Vagina (tissue), 2 donors: ENCODE measurements at regions not wholly inside any gene's neighbourhood (a gene's known extent, or its start where the extent isn't known, plus 50 kb on each side); places are given as distances from the start of the nearest gene placed in this dataset.

Source experiments
- DNase-seq, 2 donors: peaks; one replicate each; pipeline ENCODE4 v3.0.0-alpha.2; 2017; ENCODE audit errors: extremely low spot score in 2 of 2
- H3K27ac ChIP-seq: fragments of 200-600 bp; sonication (generic); one replicate; pipeline ENCODE4 v1.5.1; 2019
- H3K27me3 ChIP-seq: fragments of 200-600 bp; sonication (generic); one replicate; pipeline ENCODE4 v1.5.1; 2019
- H3K36me3 ChIP-seq, 2 donors: fragments of 200-600 bp; sonication (generic); one replicate each; pipeline ENCODE4 v1.5.1; 2017 to 2019
- H3K4me1 ChIP-seq: fragments of 200-600 bp; sonication (generic); one replicate; pipeline ENCODE4 v1.5.1; 2019
- H3K4me3 ChIP-seq, 2 donors: fragments of 200-600 bp; sonication (generic); 1 replicate in 1 of 2; 2 replicates in 1 of 2; pipeline ENCODE4 v1.5.1; 2016 to 2019
- H3K9me3 ChIP-seq: fragments of 200-600 bp; sonication (generic); one replicate; pipeline ENCODE4 v1.5.1; 2019
- CTCF ChIP-seq, 3 experiments: fragments of 450-650 bp in 2 of 3; fragments of 200-600 bp in 1 of 3; sonication (generic) in 1 of 3; IDR thresholded peaks; one replicate each; pipeline ENCODE4 v1.5.1; 2017 to 2019; ENCODE audit warnings: antibody characterized with exemption in 3 of 3, mild to moderate bottlenecking in 2 of 3, moderate library complexity in 2 of 3
- POLR2A ChIP-seq, 2 donors: fragments of 450-650 bp; IDR thresholded peaks; one replicate each; pipeline ENCODE4 v1.6.1; 2017; ENCODE audit warnings: antibody characterized with exemption in 2 of 2, mild to moderate bottlenecking in 2 of 2, moderate library complexity in 2 of 2
- POLR2AphosphoS5 ChIP-seq, 2 donors: sonication (generic); formaldehyde crosslinking; IDR thresholded peaks; one replicate each; pipeline ENCODE4 v1.9.0; 2017; ENCODE audit warnings: antibody characterized with exemption in 2 of 2, mild to moderate bottlenecking in 2 of 2, low read depth in 1 of 2; ENCODE audit not compliant: insufficient read depth in 1 of 2
- intact Hi-C: fragments of 100-400 bp; cut with DNase I; formaldehyde crosslinking; loops from one replicate; pipeline ENCODE4 v1.15.1; 2023

DNA sequence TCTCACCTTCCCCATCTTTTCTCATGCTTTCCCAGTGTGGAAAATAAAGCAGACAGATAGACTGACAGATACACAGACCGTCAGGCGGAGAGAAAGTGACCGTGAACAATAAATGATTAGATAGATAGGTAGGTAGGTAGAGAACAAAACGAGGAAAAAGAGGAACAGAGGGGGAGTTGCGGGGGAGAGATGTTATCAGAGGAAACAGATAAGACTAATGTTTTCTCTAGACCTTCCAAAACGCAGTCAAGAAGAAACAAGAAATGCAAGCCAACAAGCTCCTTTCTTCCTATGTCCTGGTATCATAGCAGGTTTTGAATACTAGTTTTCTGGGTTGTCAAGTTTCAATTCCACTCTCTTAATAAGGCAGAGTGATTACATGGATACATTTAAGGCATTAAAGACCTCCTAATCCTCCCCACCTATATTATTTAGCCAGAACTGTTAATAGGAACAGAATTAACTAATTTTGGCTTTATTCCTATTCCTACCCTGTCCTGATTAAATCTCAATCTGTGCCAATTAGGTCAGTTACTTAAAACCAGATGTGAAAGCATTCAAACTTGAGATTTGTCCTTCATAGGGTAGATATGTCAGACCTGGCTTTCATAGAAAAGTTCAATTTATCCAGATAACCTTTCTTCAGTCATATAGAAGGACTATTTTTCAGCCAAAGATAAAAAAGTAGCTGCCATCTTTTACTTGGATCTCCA is 89.0 kb upstream of the PTPRR start:
- intact Hi-C loops = no loop called here
- H3K4me1 ChIP-seq = no peaks in the 10 kb centered on the region

GRCh38 chr12:71008616-71009015 is 88.1 kb upstream of the PTPRR start:
- intact Hi-C loops = no loop called here
- Histone ChIP-seq H3K9me3 (no peaks in the 10 kb centered on the region), H3K27me3 (no peaks in the 10 kb centered on the region), H3K27ac (no peak overlapping the region), H3K4me1 (no peaks in the 10 kb centered on the region), H3K36me3 (no peaks in the 10 kb centered on the region), H3K4me3 (no peak overlapping the region)
- DNase-seq = no peak
- TF ChIP-seq POLR2AphosphoS5 (IDR thresholded peaks at IDR 0.05; ENCODE audit: insufficient read depth in 1 of 2, low read depth in 1 of 2) (no peak), CTCF (IDR thresholded peaks at IDR 0.05) (no peak), POLR2A (IDR thresholded peaks at IDR 0.05) (no peak)

More for the DNA sequence above, 89.0 kb upstream of the PTPRR start:
- H3K27me3 ChIP-seq = no peaks in the 10 kb centered on the region
- no peaks in the 10 kb centered on the region for H3K9me3 ChIP-seq
- no peak for DNase-seq
- TF ChIP-seq CTCF (IDR thresholded peaks at IDR 0.05) (no peak), POLR2A (IDR thresholded peaks at IDR 0.05) (no peak), POLR2AphosphoS5 (IDR thresholded peaks at IDR 0.05; ENCODE audit: insufficient read depth in 1 of 2, low read depth in 1 of 2) (no peak)
- H3K27ac ChIP-seq = no peak overlapping the region
- H3K36me3 ChIP-seq = no peaks in the 10 kb centered on the region
- H3K4me3 ChIP-seq = no peak overlapping the region

DNA sequence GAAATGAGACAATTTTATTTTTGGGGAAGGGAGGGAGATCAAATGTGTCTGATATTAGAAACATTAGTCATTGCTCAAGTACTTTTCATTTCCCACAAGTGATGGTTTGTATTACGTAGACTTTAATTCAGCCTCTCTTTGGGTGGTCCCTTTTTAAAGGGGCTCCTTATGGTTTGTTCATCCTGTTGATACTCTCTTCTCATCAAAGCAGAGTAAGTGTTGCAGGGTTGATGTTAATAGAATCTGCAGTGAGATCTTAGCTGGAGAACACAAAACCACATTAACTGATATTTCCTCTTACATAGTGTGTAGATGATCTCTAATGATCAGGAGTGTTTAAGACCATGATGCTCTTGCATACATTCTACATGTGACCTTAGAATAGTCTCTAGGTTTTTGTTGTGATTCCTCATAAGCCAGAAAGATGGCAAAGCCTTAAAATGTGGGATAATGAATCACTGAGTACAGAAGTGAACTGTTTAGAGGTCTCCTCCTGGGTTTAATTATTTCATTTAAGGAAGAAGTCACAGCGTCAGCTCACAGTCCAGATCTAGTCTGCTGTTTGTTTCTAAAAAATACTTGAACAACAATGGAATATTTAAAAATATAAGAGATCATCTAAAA is 87.4 kb upstream of the PTPRR start:
- H3K4me1 ChIP-seq = no peaks in the 10 kb centered on the region

DNA sequence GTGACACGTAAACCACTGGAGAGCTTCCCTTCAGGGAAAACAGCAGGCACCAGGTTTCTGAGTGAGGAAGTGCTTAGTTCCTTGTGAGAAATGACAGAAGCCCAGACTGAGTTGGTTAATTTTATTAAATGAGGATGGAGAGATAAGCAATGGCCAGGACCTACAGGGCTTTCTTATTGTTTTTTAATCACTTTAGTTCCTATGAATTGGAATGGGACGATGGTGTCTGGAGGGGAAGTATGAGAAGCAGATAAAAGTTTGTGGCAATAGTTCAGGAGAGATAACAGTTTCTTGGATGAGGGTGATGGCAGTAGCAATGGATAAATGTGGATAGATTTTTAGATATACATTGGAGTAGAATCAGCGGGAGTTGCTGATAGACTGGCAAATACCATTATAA is 86.5 kb upstream of the PTPRR start:
- no peaks in the 10 kb centered on the region for H3K4me1 ChIP-seq
- no peak overlapping the region for H3K4me3 ChIP-seq
- no peaks in the 10 kb centered on the region for H3K27me3 ChIP-seq
- no peaks in the 10 kb centered on the region for H3K36me3 ChIP-seq
- H3K9me3 ChIP-seq = no peaks in the 10 kb centered on the region
- no peak overlapping the region for H3K27ac ChIP-seq
- TF ChIP-seq CTCF (IDR thresholded peaks at IDR 0.05) = no peak
- no peak for TF ChIP-seq POLR2AphosphoS5 (IDR thresholded peaks at IDR 0.05; ENCODE audit: insufficient read depth in 1 of 2, low read depth in 1 of 2)
- TF ChIP-seq POLR2A (IDR thresholded peaks at IDR 0.05) = no peak
- intact Hi-C loops = no loop called here
- DNase-seq = no peak

More for the DNA sequence above, 87.4 kb upstream of the PTPRR start:
- H3K27me3 ChIP-seq = no peaks in the 10 kb centered on the region
- DNase-seq = no peak
- no peak overlapping the region for H3K27ac ChIP-seq
- intact Hi-C loops = no loop called here
- H3K9me3 ChIP-seq = no peaks in the 10 kb centered on the region
- H3K4me3 ChIP-seq = no peak overlapping the region
- H3K36me3 ChIP-seq = no peaks in the 10 kb centered on the region
- no peak for TF ChIP-seq POLR2A (IDR thresholded peaks at IDR 0.05)
- TF ChIP-seq POLR2AphosphoS5 (IDR thresholded peaks at IDR 0.05; ENCODE audit: insufficient read depth in 1 of 2, low read depth in 1 of 2) = no peak
- no peak for TF ChIP-seq CTCF (IDR thresholded peaks at IDR 0.05)

DNA sequence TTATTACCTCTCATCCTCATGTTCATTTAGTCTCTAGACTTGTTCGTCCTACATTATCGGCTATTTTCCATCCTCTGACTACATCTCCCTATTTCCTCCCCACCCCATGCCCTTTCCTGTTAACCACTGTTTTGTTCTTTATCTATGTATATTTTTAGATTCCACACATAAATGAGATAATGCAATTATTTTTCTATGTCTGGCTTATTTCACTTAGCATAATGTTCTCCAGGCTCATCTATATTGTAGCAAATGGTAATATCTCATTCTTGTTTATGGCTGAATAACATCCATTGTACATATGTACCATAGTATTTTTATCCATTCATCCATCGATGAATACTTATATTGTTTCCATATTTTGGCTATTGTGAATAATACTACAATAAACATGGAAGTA is 84.6 kb upstream of the PTPRR start:
- intact Hi-C loops = no loop called here
- no peaks in the 10 kb centered on the region for H3K36me3 ChIP-seq

More for the DNA sequence above, 84.6 kb upstream of the PTPRR start:
- Histone ChIP-seq H3K27me3 (no peaks in the 10 kb centered on the region), H3K4me3 (no peak overlapping the region), H3K9me3 (no peaks in the 10 kb centered on the region), H3K4me1 (no peaks in the 10 kb centered on the region), H3K27ac (no peak overlapping the region)
- TF ChIP-seq POLR2AphosphoS5 (IDR thresholded peaks at IDR 0.05; ENCODE audit: insufficient read depth in 1 of 2, low read depth in 1 of 2) (no peak), POLR2A (IDR thresholded peaks at IDR 0.05) (no peak), CTCF (IDR thresholded peaks at IDR 0.05) (no peak)
- DNase-seq = no peak
